Liver (tissue), 3 donors: ENCODE measurements at regions not wholly inside any gene's neighbourhood (a gene's known extent, or its start where the extent isn't known, plus 50 kb on each side); places are given as distances from the start of the nearest gene placed in this dataset.

Source experiments
- ATF3 ChIP-seq: IDR thresholded peaks from 2 replicates; pipeline ENCODE4 v1.6.1; 2016; ENCODE audit warnings: antibody characterized with exemption
- CTCF ChIP-seq: fragments of 150-350 bp; IDR thresholded peaks from 2 replicates; pipeline ENCODE4 v1.5.1; 2017; ENCODE audit warnings: improper control_type of control experiment, low read depth, low read length; ENCODE audit not compliant: missing input control
- EGR1 ChIP-seq, 2 donors: IDR thresholded peaks; 2 replicates each; pipeline ENCODE4 v1.6.1; 2016 to 2018; ENCODE audit warnings: antibody characterized with exemption in 2 of 2, low read depth in 2 of 2
- JUND ChIP-seq, 2 donors: IDR thresholded peaks; 2 replicates each; pipeline ENCODE4 v1.6.1; 2016; ENCODE audit warnings: antibody characterized with exemption in 2 of 2
- MAX ChIP-seq: IDR thresholded peaks from 2 replicates; pipeline ENCODE4 v1.6.1; 2016; ENCODE audit warnings: antibody characterized with exemption
- REST ChIP-seq: IDR thresholded peaks from 2 replicates; pipeline ENCODE4 v1.6.1; 2016; ENCODE audit warnings: antibody characterized with exemption, mild to moderate bottlenecking
- TAF1 ChIP-seq: conservative IDR thresholded peaks from 2 replicates; pipeline ENCODE4 v1.6.1; 2016; ENCODE audit warnings: antibody characterized with exemption, mild to moderate bottlenecking
- YY1 ChIP-seq: IDR thresholded peaks from 2 replicates; pipeline ENCODE4 v1.6.1; 2016; ENCODE audit warnings: antibody characterized with exemption, mild to moderate bottlenecking
- donor health status: healthy.
- donor health status: healthy.

GRCh38 chr9:24793787-24794186 is 248.1 kb upstream of the IZUMO3 start:
- TF ChIP-seq CTCF (no peak), YY1 (no peak), ATF3 (no peak), MAX (no peak), REST (no peak), JUND (IDR thresholded peaks at IDR 0.05) (no peak), TAF1 (no peak), EGR1 (IDR thresholded peaks at IDR 0.05; ENCODE audit: low read depth in 2 of 2) (no peak)
